ENCODE measurements at regions not wholly inside any gene's neighbourhood (a gene's known extent, or its start where the extent isn't known, plus 50 kb on each side); places are given as distances from the start of the nearest gene placed in this dataset.

- no peak for TF ChIP-seq NANOG (IDR thresholded peaks at IDR 0.05; ENCODE audit: insufficient read depth, low read depth, low read length, poor library complexity, severe bottlenecking)
- TF ChIP-seq RAD21 (IDR thresholded peaks at IDR 0.05 in 1 of 2, conservative IDR thresholded peaks at IDR 0.05 in 1 of 2; ENCODE audit: low read depth in 2 of 2, low read length in 2 of 2) = no peak
Measured at GRCh38 chr9:81417941-81418340, 271.4 kb downstream of the TLE1 start (continued).
